Ovary (tissue), 7 donors: ENCODE measurements at regions not wholly inside any gene's neighbourhood (a gene's known extent, or its start where the extent isn't known, plus 50 kb on each side); places are given as distances from the start of the nearest gene placed in this dataset.

Experiments
- DNase-seq, 5 donors: peaks; one replicate each; pipeline ENCODE4 v3.0.0-alpha.2; 2019 to 2020
- H3K27ac ChIP-seq, 2 donors: fragments of 200-600 bp; one replicate each; pipeline versions ENCODE4 v1.5.1 to v1.8.0; 2019 to 2022
- H3K27me3 ChIP-seq: fragments of 200-600 bp; one replicate; pipeline ENCODE4 v1.8.0; 2022
- H3K36me3 ChIP-seq: fragments of 200-600 bp; sonication (generic); one replicate; pipeline ENCODE4 v1.5.1; 2019
- H3K4me1 ChIP-seq: one replicate; pipeline ENCODE4 v1.8.1; 2013; ENCODE audit warnings: mild to moderate bottlenecking, moderate library complexity; ENCODE audit not compliant: insufficient read depth
- H3K4me3 ChIP-seq: fragments of 200-600 bp; sonication (generic); one replicate; pipeline ENCODE4 v1.5.1; 2017
- H3K9me3 ChIP-seq, 2 donors: fragments of 200-600 bp in 1 of 2; sonication (generic) in 1 of 2; one replicate each; pipeline versions ENCODE4 v1.5.1 to v1.8.1; 2013 to 2019; ENCODE audit warnings: mild to moderate bottlenecking in 1 of 2, moderate library complexity in 1 of 2
- CTCF ChIP-seq, 3 donors: fragments of 450-650 bp in 2 of 3; fragments of 200-600 bp in 1 of 3; IDR thresholded peaks; one replicate each; pipeline versions ENCODE4 v1.5.1 to v1.8.0; 2016 to 2022; ENCODE audit warnings: antibody characterized with exemption in 3 of 3, mild to moderate bottlenecking in 1 of 3
- EP300 ChIP-seq: sonication (generic); formaldehyde crosslinking; IDR thresholded peaks from one replicate; pipeline ENCODE4 v1.6.1; 2017; ENCODE audit warnings: antibody characterized with exemption
- POLR2A ChIP-seq: fragments of 450-650 bp; IDR thresholded peaks from one replicate; pipeline ENCODE4 v1.6.1; 2017; ENCODE audit warnings: antibody characterized with exemption, mild to moderate bottlenecking, moderate library complexity
- WGBS, 3 donors: extraction: QIAGEN DNeasy Blood & Tissue Kit in 1 of 3; methylation state at CpG; one replicate each; pipeline versions ENCODE4 v1.1.5 to v1.1.7; 2013 to 2017; 5-methylcytosine and 5-hydroxymethylcytosine counted together
- intact Hi-C, 4 donors: fragments of 100-400 bp; cut with DNase I; formaldehyde crosslinking; loops; one replicate each; pipeline versions ENCODE4 v1.11.0 to v1.15.1; 2022 to 2023
- donor health status: DM: no; HTN: no; CAD: no; lungs with moderate emphysema.
- donor health status: DM: no; HTN: no; CAD: no.
- donor health status: Bipolar disorder and iron deficiency.
- donor health status: DM: no; HTN: no; CAD: no.
- donor health status: DM: yes; HTN: yes; CAD: no.

DNA sequence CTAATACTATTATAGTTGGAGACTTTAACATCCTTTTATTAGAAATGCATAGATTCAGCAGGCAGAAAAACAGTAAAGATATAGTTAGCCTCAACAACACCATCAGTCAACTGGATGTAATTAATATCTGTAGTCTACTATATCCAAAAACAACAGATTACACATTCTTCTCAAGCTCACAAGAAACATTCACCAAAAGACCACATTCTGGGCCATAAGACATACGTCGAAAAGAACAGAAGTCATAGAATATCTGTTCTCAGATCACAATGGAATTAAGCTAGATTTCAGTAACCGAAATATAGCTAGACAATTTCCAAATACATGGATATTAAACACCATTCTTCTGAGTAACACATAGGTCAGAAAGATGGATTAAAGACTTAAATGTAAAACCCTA is 336.6 kb upstream of the RPS23 start:
- Histone ChIP-seq H3K9me3 (no peaks in the 10 kb centered on the region), H3K27me3 (no peaks in the 10 kb centered on the region), H3K36me3 (no peaks in the 10 kb centered on the region), H3K27ac (no peak overlapping the region), H3K4me1 (no peaks in the 10 kb centered on the region), H3K4me3 (no peak overlapping the region)
- intact Hi-C loops: no loop called here
- WGBS, 3 donors: 92 to 95% (median 94%) methylated on average over 3 of the region's 3 CpGs
- TF ChIP-seq CTCF (IDR thresholded peaks at IDR 0.05) (no peak), POLR2A (no peak), EP300 (no peak)
- no peak for DNase-seq

DNA sequence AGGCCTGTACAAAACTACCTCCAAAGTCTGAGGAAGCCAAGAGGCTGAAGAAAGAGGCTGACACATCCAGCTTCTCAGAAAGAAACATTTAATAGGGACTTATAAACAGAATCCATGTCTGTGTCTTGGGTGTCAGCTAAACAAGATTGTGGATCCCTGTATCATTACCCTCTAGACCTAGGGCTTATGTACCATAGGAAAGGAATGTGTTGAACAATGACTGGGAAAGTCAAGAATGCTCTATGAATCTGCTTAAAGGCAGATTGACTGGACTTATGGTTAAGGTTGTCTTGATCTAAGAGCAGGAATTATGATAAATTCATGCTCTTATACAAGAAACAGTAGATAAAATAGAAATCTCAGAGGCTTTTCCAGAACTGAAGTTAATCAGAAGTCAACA is 335.7 kb upstream of the RPS23 start:
- intact Hi-C loops: no loop called here
- H3K36me3 ChIP-seq: no peaks in the 10 kb centered on the region
- H3K9me3 ChIP-seq: no peaks in the 10 kb centered on the region
- TF ChIP-seq POLR2A (no peak), CTCF (IDR thresholded peaks at IDR 0.05) (no peak), EP300 (no peak)
- no peak for DNase-seq
- no peaks in the 10 kb centered on the region for H3K27me3 ChIP-seq
- H3K4me3 ChIP-seq: no peak overlapping the region
- H3K4me1 ChIP-seq: no peaks in the 10 kb centered on the region
- H3K27ac ChIP-seq: no peak overlapping the region

- H3K4me1 ChIP-seq: no peaks in the 10 kb centered on the region
- no peaks in the 10 kb centered on the region for H3K27me3 ChIP-seq
- H3K36me3 ChIP-seq: no peaks in the 10 kb centered on the region
- DNase-seq: no peak
- intact Hi-C loops: no loop called here
- H3K27ac ChIP-seq: no peak overlapping the region
- 91 to 95% (median 93%) methylated on average over 3 of the region's 3 CpGs for WGBS, 3 donors
- TF ChIP-seq EP300 (no peak), CTCF (IDR thresholded peaks at IDR 0.05) (no peak), POLR2A (no peak)
- H3K9me3 ChIP-seq: no peaks in the 10 kb centered on the region
- no peak overlapping the region for H3K4me3 ChIP-seq
Observed at GRCh38 chr5:82610686-82611085, 332.5 kb upstream of the RPS23 start.

DNA sequence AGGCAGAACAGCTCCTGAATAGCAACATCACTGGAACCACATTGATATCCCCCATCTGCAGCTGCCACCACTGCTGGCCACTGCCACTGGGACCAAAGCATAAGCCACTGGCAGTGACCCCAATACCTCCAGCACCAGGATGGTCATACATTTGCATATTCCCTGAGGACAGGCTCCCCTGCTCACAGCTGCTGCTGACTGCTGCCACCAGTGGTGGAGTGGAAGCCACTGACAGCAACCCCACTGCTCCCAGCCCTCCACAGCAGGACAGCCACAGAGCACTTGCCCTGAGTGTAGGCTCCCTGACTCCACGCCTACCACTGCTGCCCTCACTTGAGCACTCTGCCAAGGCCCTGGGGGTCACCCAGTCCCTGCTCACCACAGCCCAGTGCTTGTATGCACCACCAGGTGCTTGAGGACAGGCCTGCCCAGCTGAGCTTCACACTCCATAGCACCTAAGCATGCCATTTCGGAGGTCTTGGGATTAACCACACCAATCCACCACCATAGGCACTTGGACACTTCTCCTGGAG is 327.4 kb upstream of the RPS23 start:
- Histone ChIP-seq H3K36me3 (no peaks in the 10 kb centered on the region), H3K4me3 (no peak overlapping the region), H3K27me3 (no peaks in the 10 kb centered on the region), H3K4me1 (no peaks in the 10 kb centered on the region), H3K27ac (no peak overlapping the region), H3K9me3 (no peaks in the 10 kb centered on the region)
- WGBS, 3 donors: 89 to 92% (median 91%) methylated on average over 2 of the region's 2 CpGs
- intact Hi-C loops: no loop called here
- no peak for TF ChIP-seq EP300
- TF ChIP-seq CTCF (IDR thresholded peaks at IDR 0.05): no peak
- TF ChIP-seq POLR2A: no peak
- DNase-seq: no peak
